AG09319 (cell line): ENCODE measurements at regions not wholly inside any gene's neighbourhood (a gene's known extent, or its start where the extent isn't known, plus 50 kb on each side); places are given as distances from the start of the nearest gene placed in this dataset.

ENCODE experiments used
- DNase-seq: peaks from one replicate; pipeline ENCODE4 v3.0.0-alpha.2; 2010; ENCODE audit warnings: low read depth; ENCODE audit errors: extremely low read depth
- CTCF ChIP-seq: IDR thresholded peaks from 2 replicates; pipeline ENCODE4 v1.5.1; 2011; ENCODE audit warnings: low read depth, mild to moderate bottlenecking, inconsistent platforms, low read length, moderate library complexity

GRCh38 chr2:53303012-53303578, 464.5 kb upstream of the CHAC2 start:
- no peak for DNase-seq
- TF ChIP-seq CTCF: no peak

- no peak for DNase-seq
- no peak for TF ChIP-seq CTCF
Observed at GRCh38 chr2:53302455-53302854, 465.1 kb upstream of the CHAC2 start.

- TF ChIP-seq CTCF: no peak
- DNase-seq: no peak
Observed at GRCh38 chr2:53289309-53290006, 478.1 kb upstream of the CHAC2 start.

- no peak for TF ChIP-seq CTCF
- no peak for DNase-seq
Observed at GRCh38 chr2:53286345-53286744, 481.3 kb upstream of the CHAC2 start.

GRCh38 chr2:53275743-53276142, 491.9 kb upstream of the CHAC2 start:
- TF ChIP-seq CTCF: no peak
- DNase-seq: no peak

- no peak for DNase-seq
- TF ChIP-seq CTCF: no peak
Observed at GRCh38 chr2:53268626-53269025, 499.0 kb upstream of the CHAC2 start.

GRCh38 chr2:53268086-53268485, 499.5 kb upstream of the CHAC2 start:
- TF ChIP-seq CTCF: no peak
- no peak for DNase-seq
